ENCODE measurements at regions not wholly inside any gene's neighbourhood (a gene's known extent, or its start where the extent isn't known, plus 50 kb on each side); places are given as distances from the start of the nearest gene placed in this dataset.
A peak's percentile ranks its signal among the peaks of the same experiment; 100 is the strongest.

DNA sequence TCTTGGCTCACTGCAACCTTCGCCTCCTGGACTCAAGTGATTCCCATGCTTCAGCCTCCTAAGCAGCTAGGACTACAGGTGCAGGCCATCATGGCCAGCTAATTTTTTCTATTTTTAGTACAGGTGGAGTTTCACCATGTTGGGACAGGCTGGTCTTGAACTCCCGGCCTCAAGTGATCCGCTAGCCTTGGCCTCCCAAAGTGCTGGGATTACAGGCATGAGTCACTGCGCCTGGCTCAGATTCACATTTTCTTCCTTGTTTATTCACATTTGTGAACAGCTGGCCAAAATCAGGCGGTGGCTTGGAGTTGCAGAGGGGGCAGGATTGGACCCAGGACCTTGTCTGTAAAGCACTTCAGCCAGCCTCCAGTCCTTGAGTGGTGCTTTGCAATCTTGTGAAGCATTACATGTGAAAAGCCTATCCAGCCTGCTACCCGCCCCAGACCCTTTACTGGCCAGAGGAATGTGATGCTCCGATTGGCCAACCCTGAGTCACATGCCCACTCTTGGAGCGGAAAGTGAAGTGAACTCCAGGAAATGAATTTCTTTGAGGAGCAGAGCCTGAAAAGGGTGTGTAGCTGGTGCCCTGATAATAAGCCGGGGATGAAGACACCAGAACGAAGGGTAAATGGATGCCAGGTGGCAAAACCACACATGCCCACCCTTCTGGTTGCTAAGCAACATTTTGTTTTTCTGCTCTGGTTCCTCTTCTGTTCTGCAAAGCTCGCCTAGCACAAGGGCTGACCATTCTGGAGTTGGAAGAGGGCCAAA is 62.6 kb upstream of the PTPRJ start:
- DNase-seq (ENCODE audit: low read depth, low spot score) (no peak), ATAC-seq (peak; percentile 14; the same call in 1 of the 2 replicates)
- ChIA-PET POLR2A (interaction anchor here (0.6 kb wide), 2 partner anchors 76 to 204 kb away, joined by 3 to 5 read pairs; no protein-coding TSS in a partner anchor), CTCF (no interaction called here)
- peaks cover 34% of the 10 kb centered on the region for H3K4me1 ChIP-seq (ENCODE audit: control insufficient read depth, insufficient read depth, low read length)
- no peaks in the 10 kb centered on the region for H3K36me3 ChIP-seq (ENCODE audit: control insufficient read depth, insufficient read depth, low read length)
- H3K27ac ChIP-seq (ENCODE audit: low read length) = peak overlapping the region; percentile 46
- no peaks in the 10 kb centered on the region for H3K27me3 ChIP-seq (ENCODE audit: control insufficient read depth, insufficient read depth, low read length)
- no peak overlapping the region for H3K4me3 ChIP-seq (ENCODE audit: low read depth in 2 of 2, low read length in 2 of 2)
- no peaks in the 10 kb centered on the region for H3K9me3 ChIP-seq (ENCODE audit: control insufficient read depth, insufficient read depth, low read depth, low read length)
- no peak for TF ChIP-seq CTCF (IDR thresholded peaks at IDR 0.05)
- TF ChIP-seq SIN3A (IDR thresholded peaks at IDR 0.05; ENCODE audit: borderline replicate concordance, insufficient read depth, low read depth, low read length) = no peak
- no peak for TF ChIP-seq POLR2AphosphoS5 (IDR thresholded peaks at IDR 0.05; ENCODE audit: low read depth, low read length)
- no peak for TF ChIP-seq TCF7L2 (IDR thresholded peaks at IDR 0.05; ENCODE audit: low read depth, low read length)
- no peak for TF ChIP-seq REST (IDR thresholded peaks at IDR 0.05; ENCODE audit: insufficient read depth in 1 of 2, low read depth in 2 of 2, low read length in 1 of 2)
- intact Hi-C loops (cut with micrococcal nuclease; ENCODE audit: unreplicated experiment) (no loop called here), in situ Hi-C loops (cut with HindIII; ENCODE audit: low pct_unique_long_range_greater_than_20kb, low sequenced_read_pairs) (no loop called here)
- no TSS peak for BruUV-seq (replicated peaks)

- in situ Hi-C loops (cut with HindIII; ENCODE audit: low pct_unique_long_range_greater_than_20kb, low sequenced_read_pairs) = no loop called here
- Histone ChIP-seq H3K4me1 (ENCODE audit: control insufficient read depth, insufficient read depth, low read length) (peaks cover 33% of the 10 kb centered on the region), H3K36me3 (ENCODE audit: control insufficient read depth, insufficient read depth, low read length) (no peaks in the 10 kb centered on the region), H3K4me3 (ENCODE audit: low read depth in 2 of 2, low read length in 2 of 2) (no peak overlapping the region), H3K27me3 (ENCODE audit: control insufficient read depth, insufficient read depth, low read length) (no peaks in the 10 kb centered on the region), H3K9me3 (ENCODE audit: control insufficient read depth, insufficient read depth, low read depth, low read length) (no peaks in the 10 kb centered on the region), H3K27ac (ENCODE audit: low read length) (peak overlapping the region; percentile 40)
- intact Hi-C loops (cut with micrococcal nuclease; ENCODE audit: unreplicated experiment) = no loop called here
- BruUV-seq (replicated peaks) = no TSS peak
- ATAC-seq = peak; percentile 35; the same call in 1 of the 2 replicates
- ChIA-PET POLR2A (interaction anchor here (0.6 kb wide), 1 partner anchor 92 kb away, joined by 3 read pairs; no protein-coding TSS in a partner anchor), CTCF (interaction anchor here (1.0 kb wide), 1 partner anchor 9 kb away, joined by 3 read pairs; no protein-coding TSS in a partner anchor)
- no peak for DNase-seq (ENCODE audit: low read depth, low spot score)
- TF ChIP-seq CTCF (IDR thresholded peaks at IDR 0.05) (no peak), TCF7L2 (IDR thresholded peaks at IDR 0.05; ENCODE audit: low read depth, low read length) (no peak), SIN3A (IDR thresholded peaks at IDR 0.05; ENCODE audit: borderline replicate concordance, insufficient read depth, low read depth, low read length) (no peak), POLR2AphosphoS5 (IDR thresholded peaks at IDR 0.05; ENCODE audit: low read depth, low read length) (no peak), REST (IDR thresholded peaks at IDR 0.05; ENCODE audit: insufficient read depth in 1 of 2, low read depth in 2 of 2, low read length in 1 of 2) (no peak)
Measured at GRCh38 chr11:47916361-47916841, 64.0 kb upstream of the PTPRJ start.
